GM23338 (cell line): ENCODE measurements at regions not wholly inside any gene's neighbourhood (a gene's known extent, or its start where the extent isn't known, plus 50 kb on each side); places are given as distances from the start of the nearest gene placed in this dataset.

Source experiments
- ATAC-seq: fragments of 200-7000 bp; cut with Tn5 transposase; 3 replicates; pipeline ENCODE4 v1.9.1; 2020
- DNase-seq: peaks from one replicate; pipeline ENCODE4 v3.0.0-alpha.2; 2015; ENCODE audit warnings: low spot score
- H2AFZ ChIP-seq: fragments of 200-600 bp; sonication (generic); 2 replicates; pipeline ENCODE4 v1.8.0; 2016; ENCODE audit warnings: antibody characterized with exemption, mild to moderate bottlenecking, moderate library complexity
- H3F3A ChIP-seq: fragments of 200-600 bp; sonication (generic); replicated peaks from 2 replicates; pipeline ENCODE4 v1.8.0; 2017; ENCODE audit warnings: antibody characterized with exemption, mixed run types, low read depth
- H3K27ac ChIP-seq: fragments of 200-600 bp; sonication (generic); 2 replicates; pipeline ENCODE4 v1.6.1; 2016; ENCODE audit warnings: low read depth
- H3K27me3 ChIP-seq: fragments of 200-600 bp; sonication (generic); 2 replicates; pipeline ENCODE4 v1.8.0; 2016; ENCODE audit warnings: mild to moderate bottlenecking, mixed run types, moderate library complexity; ENCODE audit not compliant: insufficient read depth
- H3K36me3 ChIP-seq: fragments of 200-600 bp; sonication (generic); 2 replicates; pipeline ENCODE4 v1.8.0; 2016; ENCODE audit warnings: mild to moderate bottlenecking; ENCODE audit not compliant: insufficient read depth
- H3K4me1 ChIP-seq: fragments of 200-600 bp; sonication (generic); 2 replicates; pipeline ENCODE4 v1.8.0; 2016; ENCODE audit warnings: mild to moderate bottlenecking, moderate library complexity; ENCODE audit not compliant: insufficient read depth
- H3K4me2 ChIP-seq: fragments of 200-600 bp; sonication (generic); 2 replicates; pipeline ENCODE4 v1.7.1; 2017; ENCODE audit warnings: mixed run types
- H3K4me3 ChIP-seq: fragments of 200-600 bp; sonication (generic); 2 replicates; pipeline ENCODE4 v1.6.1; 2016; ENCODE audit warnings: mixed run types
- H3K79me2 ChIP-seq: fragments of 200-600 bp; sonication (generic); replicated peaks from 2 replicates; pipeline ENCODE4 v1.8.0; 2017; ENCODE audit warnings: mild to moderate bottlenecking; ENCODE audit not compliant: insufficient read depth
- H3K9me2 ChIP-seq: fragments of 200-600 bp; sonication (generic); 2 replicates; pipeline ENCODE4 v1.8.0; 2017; ENCODE audit not compliant: insufficient read depth
- H4K20me1 ChIP-seq: fragments of 200-600 bp; sonication (generic); replicated peaks from 2 replicates; pipeline ENCODE4 v1.8.0; 2017; ENCODE audit warnings: mild to moderate bottlenecking; ENCODE audit not compliant: insufficient read depth
- H3K27ac Mint-ChIP-seq: 2 replicates; pipeline ENCODE4 v1.8.0; 2020; ENCODE audit warnings: inconsistent platforms, mild to moderate bottlenecking, moderate library complexity, mixed read lengths
- H3K27me3 Mint-ChIP-seq: 3 replicates; pipeline ENCODE4 v1.8.0; 2022; ENCODE audit warnings: low read depth, mild to moderate bottlenecking, moderate library complexity, mixed read lengths, inconsistent platforms; ENCODE audit not compliant: insufficient read depth, poor library complexity
- H3K36me3 Mint-ChIP-seq: 3 replicates; pipeline ENCODE4 v1.8.0; 2021; ENCODE audit warnings: low read depth, mild to moderate bottlenecking, inconsistent platforms, moderate library complexity, mixed read lengths
- H3K4me1 Mint-ChIP-seq: 3 replicates; pipeline ENCODE4 v1.8.0; 2020; ENCODE audit warnings: mild to moderate bottlenecking, inconsistent platforms, mixed read lengths
- H3K4me3 Mint-ChIP-seq: 3 replicates; pipeline ENCODE4 v1.8.0; 2021; ENCODE audit warnings: moderate library complexity, mild to moderate bottlenecking, inconsistent platforms, mixed read lengths
- H3K9me3 Mint-ChIP-seq: 3 replicates; pipeline ENCODE4 v1.8.0; 2020; ENCODE audit warnings: moderate library complexity, mild to moderate bottlenecking, inconsistent platforms, mixed read lengths
- CTCF ChIP-seq, 2 experiments: fragments of 200-600 bp in 1 of 2; sonication (generic) in 1 of 2; conservative IDR thresholded peaks; 2 replicates each; pipeline versions ENCODE4 v1.5.1 to v1.6.1; 2016 to 2017; ENCODE audit warnings: antibody characterized with exemption in 2 of 2, low read depth in 2 of 2, mild to moderate bottlenecking in 2 of 2, moderate library complexity in 1 of 2
- EZH2 ChIP-seq: fragments of 200-600 bp; sonication (generic); IDR thresholded peaks from one replicate; pipeline ENCODE4 v1.8.0; 2017; ENCODE audit warnings: antibody characterized with exemption, mild to moderate bottlenecking, low read depth; ENCODE audit not compliant: unreplicated experiment
- JUNB ChIP-seq: IDR thresholded peaks from one replicate; pipeline ENCODE4 v1.6.1; 2016; ENCODE audit warnings: antibody characterized with exemption; ENCODE audit not compliant: unreplicated experiment
- ZNF114 ChIP-seq: fragments of 250-450 bp; sonication (Bioruptor Pico); IDR thresholded peaks from 2 replicates; pipeline ENCODE4 v1.5.0; 2020; ENCODE audit warnings: mild to moderate bottlenecking, moderate library complexity
- TF ChIP-seq, protein P1 (sequence below): fragments of 250-450 bp; sonication (Bioruptor Pico); IDR thresholded peaks from 2 replicates; pipeline ENCODE4 v1.5.0; 2020; ENCODE audit warnings: mild to moderate bottlenecking, moderate library complexity

GRCh38 chr4:127081041-127081440, 551.7 kb upstream of the INTU start (continued):
- TF ChIP-seq, protein P1, sequence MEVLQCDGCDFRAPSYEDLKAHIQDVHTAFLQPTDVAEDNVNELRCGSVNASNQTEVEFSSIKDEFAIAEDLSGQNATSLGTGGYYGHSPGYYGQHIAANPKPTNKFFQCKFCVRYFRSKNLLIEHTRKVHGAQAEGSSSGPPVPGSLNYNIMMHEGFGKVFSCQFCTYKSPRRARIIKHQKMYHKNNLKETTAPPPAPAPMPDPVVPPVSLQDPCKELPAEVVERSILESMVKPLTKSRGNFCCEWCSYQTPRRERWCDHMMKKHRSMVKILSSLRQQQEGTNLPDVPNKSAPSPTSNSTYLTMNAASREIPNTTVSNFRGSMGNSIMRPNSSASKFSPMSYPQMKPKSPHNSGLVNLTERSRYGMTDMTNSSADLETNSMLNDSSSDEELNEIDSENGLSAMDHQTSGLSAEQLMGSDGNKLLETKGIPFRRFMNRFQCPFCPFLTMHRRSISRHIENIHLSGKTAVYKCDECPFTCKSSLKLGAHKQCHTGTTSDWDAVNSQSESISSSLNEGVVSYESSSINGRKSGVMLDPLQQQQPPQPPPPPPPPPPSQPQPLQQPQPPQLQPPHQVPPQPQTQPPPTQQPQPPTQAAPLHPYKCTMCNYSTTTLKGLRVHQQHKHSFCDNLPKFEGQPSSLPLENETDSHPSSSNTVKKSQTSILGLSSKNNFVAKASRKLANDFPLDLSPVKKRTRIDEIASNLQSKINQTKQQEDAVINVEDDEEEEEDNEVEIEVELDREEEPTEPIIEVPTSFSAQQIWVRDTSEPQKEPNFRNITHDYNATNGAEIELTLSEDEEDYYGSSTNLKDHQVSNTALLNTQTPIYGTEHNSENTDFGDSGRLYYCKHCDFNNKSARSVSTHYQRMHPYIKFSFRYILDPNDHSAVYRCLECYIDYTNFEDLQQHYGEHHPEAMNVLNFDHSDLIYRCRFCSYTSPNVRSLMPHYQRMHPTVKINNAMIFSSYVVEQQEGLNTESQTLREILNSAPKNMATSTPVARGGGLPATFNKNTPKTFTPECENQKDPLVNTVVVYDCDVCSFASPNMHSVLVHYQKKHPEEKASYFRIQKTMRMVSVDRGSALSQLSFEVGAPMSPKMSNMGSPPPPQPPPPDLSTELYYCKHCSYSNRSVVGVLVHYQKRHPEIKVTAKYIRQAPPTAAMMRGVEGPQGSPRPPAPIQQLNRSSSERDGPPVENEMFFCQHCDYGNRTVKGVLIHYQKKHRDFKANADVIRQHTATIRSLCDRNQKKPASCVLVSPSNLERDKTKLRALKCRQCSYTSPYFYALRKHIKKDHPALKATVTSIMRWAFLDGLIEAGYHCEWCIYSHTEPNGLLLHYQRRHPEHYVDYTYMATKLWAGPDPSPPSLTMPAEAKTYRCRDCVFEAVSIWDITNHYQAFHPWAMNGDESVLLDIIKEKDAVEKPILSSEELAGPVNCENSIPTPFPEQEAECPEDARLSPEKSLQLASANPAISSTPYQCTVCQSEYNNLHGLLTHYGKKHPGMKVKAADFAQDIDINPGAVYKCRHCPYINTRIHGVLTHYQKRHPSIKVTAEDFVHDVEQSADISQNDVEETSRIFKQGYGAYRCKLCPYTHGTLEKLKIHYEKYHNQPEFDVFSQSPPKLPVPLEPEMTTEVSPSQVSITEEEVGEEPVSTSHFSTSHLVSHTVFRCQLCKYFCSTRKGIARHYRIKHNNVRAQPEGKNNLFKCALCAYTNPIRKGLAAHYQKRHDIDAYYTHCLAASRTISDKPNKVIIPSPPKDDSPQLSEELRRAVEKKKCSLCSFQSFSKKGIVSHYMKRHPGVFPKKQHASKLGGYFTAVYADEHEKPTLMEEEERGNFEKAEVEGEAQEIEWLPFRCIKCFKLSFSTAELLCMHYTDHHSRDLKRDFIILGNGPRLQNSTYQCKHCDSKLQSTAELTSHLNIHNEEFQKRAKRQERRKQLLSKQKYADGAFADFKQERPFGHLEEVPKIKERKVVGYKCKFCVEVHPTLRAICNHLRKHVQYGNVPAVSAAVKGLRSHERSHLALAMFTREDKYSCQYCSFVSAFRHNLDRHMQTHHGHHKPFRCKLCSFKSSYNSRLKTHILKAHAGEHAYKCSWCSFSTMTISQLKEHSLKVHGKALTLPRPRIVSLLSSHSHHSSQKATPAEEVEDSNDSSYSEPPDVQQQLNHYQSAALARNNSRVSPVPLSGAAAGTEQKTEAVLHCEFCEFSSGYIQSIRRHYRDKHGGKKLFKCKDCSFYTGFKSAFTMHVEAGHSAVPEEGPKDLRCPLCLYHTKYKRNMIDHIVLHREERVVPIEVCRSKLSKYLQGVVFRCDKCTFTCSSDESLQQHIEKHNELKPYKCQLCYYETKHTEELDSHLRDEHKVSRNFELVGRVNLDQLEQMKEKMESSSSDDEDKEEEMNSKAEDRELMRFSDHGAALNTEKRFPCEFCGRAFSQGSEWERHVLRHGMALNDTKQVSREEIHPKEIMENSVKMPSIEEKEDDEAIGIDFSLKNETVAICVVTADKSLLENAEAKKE (CRISPR knock-in tag), result no peak
- TF ChIP-seq JUNB, result no peak

DNA sequence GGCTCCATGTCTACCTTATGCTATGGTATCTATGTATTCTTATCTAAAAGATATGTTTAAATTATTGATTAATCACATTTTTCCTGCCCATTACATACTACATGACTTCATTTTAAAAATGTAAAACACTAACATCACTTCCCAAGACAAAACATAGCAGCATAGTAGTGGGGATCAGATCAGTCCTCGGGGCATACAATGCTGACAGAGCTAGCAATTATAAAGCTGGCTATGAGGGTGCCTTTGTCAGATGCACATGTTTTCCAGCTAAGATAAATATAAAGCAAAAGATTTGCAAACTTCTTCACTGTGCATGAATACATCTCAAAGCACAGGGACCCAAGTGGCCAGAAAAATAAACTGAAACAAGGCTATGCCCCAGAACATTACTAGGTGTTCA, 549.8 kb upstream of the INTU start:
- H3K4me1 ChIP-seq, result no peaks in the 10 kb centered on the region
- no peaks in the 10 kb centered on the region for H3K27me3 ChIP-seq
- TF ChIP-seq ZNF114 (CRISPR knock-in tag), result no peak
- TF ChIP-seq, protein P1 (CRISPR knock-in tag), result no peak
- no peak for TF ChIP-seq CTCF (conservative IDR thresholded peaks at IDR 0.05; ENCODE audit: low read depth in 2 of 2)
- no peak for TF ChIP-seq EZH2
- DNase-seq (no peak), ATAC-seq (no peak)
- no peaks in the 10 kb centered on the region for H4K20me1 ChIP-seq
- H3K4me3 Mint-ChIP-seq, result no peak overlapping the region
- no peak overlapping the region for H3K27ac ChIP-seq
- 0 out of 2 replicates have a peak, but pooled peaks cover 7% of the 10 kb centered on the region for H3K9me2 ChIP-seq
- no peaks in the 10 kb centered on the region for H3F3A ChIP-seq
- no peak overlapping the region for H2AFZ ChIP-seq
- H3K27ac Mint-ChIP-seq, result no peak overlapping the region
- H3K9me3 Mint-ChIP-seq, result peaks cover 26% of the 10 kb centered on the region
- H3K4me2 ChIP-seq, result no peak overlapping the region
- no peaks in the 10 kb centered on the region for H3K79me2 ChIP-seq
- H3K27me3 Mint-ChIP-seq, result peaks cover 3% of the 10 kb centered on the region
- H3K4me3 ChIP-seq, result no peak overlapping the region
- H3K36me3 ChIP-seq, result peaks cover 10% of the 10 kb centered on the region; the same call in 1 of the 2 replicates
- no peaks in the 10 kb centered on the region for H3K4me1 Mint-ChIP-seq
- peaks cover 22% of the 10 kb centered on the region; the same call in 2 of the 3 replicates for H3K36me3 Mint-ChIP-seq
